GM23338 (cell line): ENCODE measurements at regions not wholly inside any gene's neighbourhood (a gene's known extent, or its start where the extent isn't known, plus 50 kb on each side); places are given as distances from the start of the nearest gene placed in this dataset.

Experiments used
- ATAC-seq: fragments of 200-7000 bp; cut with Tn5 transposase; 3 replicates; pipeline ENCODE4 v1.9.1; 2020
- DNase-seq: peaks from one replicate; pipeline ENCODE4 v3.0.0-alpha.2; 2015; ENCODE audit warnings: low spot score
- H2AFZ ChIP-seq: fragments of 200-600 bp; sonication (generic); 2 replicates; pipeline ENCODE4 v1.8.0; 2016; ENCODE audit warnings: antibody characterized with exemption, mild to moderate bottlenecking, moderate library complexity
- H3F3A ChIP-seq: fragments of 200-600 bp; sonication (generic); replicated peaks from 2 replicates; pipeline ENCODE4 v1.8.0; 2017; ENCODE audit warnings: antibody characterized with exemption, mixed run types, low read depth
- H3K27ac ChIP-seq: fragments of 200-600 bp; sonication (generic); 2 replicates; pipeline ENCODE4 v1.6.1; 2016; ENCODE audit warnings: low read depth
- H3K27me3 ChIP-seq: fragments of 200-600 bp; sonication (generic); 2 replicates; pipeline ENCODE4 v1.8.0; 2016; ENCODE audit warnings: mild to moderate bottlenecking, mixed run types, moderate library complexity; ENCODE audit not compliant: insufficient read depth
- H3K36me3 ChIP-seq: fragments of 200-600 bp; sonication (generic); 2 replicates; pipeline ENCODE4 v1.8.0; 2016; ENCODE audit warnings: mild to moderate bottlenecking; ENCODE audit not compliant: insufficient read depth
- H3K4me1 ChIP-seq: fragments of 200-600 bp; sonication (generic); 2 replicates; pipeline ENCODE4 v1.8.0; 2016; ENCODE audit warnings: mild to moderate bottlenecking, moderate library complexity; ENCODE audit not compliant: insufficient read depth
- H3K4me2 ChIP-seq: fragments of 200-600 bp; sonication (generic); 2 replicates; pipeline ENCODE4 v1.7.1; 2017; ENCODE audit warnings: mixed run types
- H3K4me3 ChIP-seq: fragments of 200-600 bp; sonication (generic); 2 replicates; pipeline ENCODE4 v1.6.1; 2016; ENCODE audit warnings: mixed run types
- H3K79me2 ChIP-seq: fragments of 200-600 bp; sonication (generic); replicated peaks from 2 replicates; pipeline ENCODE4 v1.8.0; 2017; ENCODE audit warnings: mild to moderate bottlenecking; ENCODE audit not compliant: insufficient read depth
- H3K9me2 ChIP-seq: fragments of 200-600 bp; sonication (generic); 2 replicates; pipeline ENCODE4 v1.8.0; 2017; ENCODE audit not compliant: insufficient read depth
- H4K20me1 ChIP-seq: fragments of 200-600 bp; sonication (generic); replicated peaks from 2 replicates; pipeline ENCODE4 v1.8.0; 2017; ENCODE audit warnings: mild to moderate bottlenecking; ENCODE audit not compliant: insufficient read depth
- H3K27ac Mint-ChIP-seq: 2 replicates; pipeline ENCODE4 v1.8.0; 2020; ENCODE audit warnings: inconsistent platforms, mild to moderate bottlenecking, moderate library complexity, mixed read lengths
- H3K27me3 Mint-ChIP-seq: 3 replicates; pipeline ENCODE4 v1.8.0; 2022; ENCODE audit warnings: low read depth, mild to moderate bottlenecking, moderate library complexity, mixed read lengths, inconsistent platforms; ENCODE audit not compliant: insufficient read depth, poor library complexity
- H3K36me3 Mint-ChIP-seq: 3 replicates; pipeline ENCODE4 v1.8.0; 2021; ENCODE audit warnings: low read depth, mild to moderate bottlenecking, inconsistent platforms, moderate library complexity, mixed read lengths
- H3K4me1 Mint-ChIP-seq: 3 replicates; pipeline ENCODE4 v1.8.0; 2020; ENCODE audit warnings: mild to moderate bottlenecking, inconsistent platforms, mixed read lengths
- H3K4me3 Mint-ChIP-seq: 3 replicates; pipeline ENCODE4 v1.8.0; 2021; ENCODE audit warnings: moderate library complexity, mild to moderate bottlenecking, inconsistent platforms, mixed read lengths
- H3K9me3 Mint-ChIP-seq: 3 replicates; pipeline ENCODE4 v1.8.0; 2020; ENCODE audit warnings: moderate library complexity, mild to moderate bottlenecking, inconsistent platforms, mixed read lengths
- EZH2phosphoT487 ChIP-seq: fragments of 200-600 bp; sonication (generic); IDR thresholded peaks from one replicate; pipeline ENCODE4 v1.8.1; 2018; ENCODE audit warnings: antibody characterized with exemption; ENCODE audit not compliant: unreplicated experiment
- JUNB ChIP-seq: IDR thresholded peaks from one replicate; pipeline ENCODE4 v1.6.1; 2016; ENCODE audit warnings: antibody characterized with exemption; ENCODE audit not compliant: unreplicated experiment
- NANOG ChIP-seq: IDR thresholded peaks from 2 replicates; pipeline ENCODE4 v1.6.1; 2016; ENCODE audit warnings: antibody characterized with exemption, borderline replicate concordance
- REST ChIP-seq: IDR thresholded peaks from one replicate; pipeline ENCODE4 v1.6.1; 2018; ENCODE audit warnings: antibody characterized with exemption; ENCODE audit not compliant: unreplicated experiment
- STAT1 ChIP-seq: IDR thresholded peaks from one replicate; pipeline ENCODE4 v1.6.1; 2016; ENCODE audit warnings: antibody characterized with exemption; ENCODE audit not compliant: unreplicated experiment
- ZNF114 ChIP-seq: fragments of 250-450 bp; sonication (Bioruptor Pico); IDR thresholded peaks from 2 replicates; pipeline ENCODE4 v1.5.0; 2020; ENCODE audit warnings: mild to moderate bottlenecking, moderate library complexity
- ZNF331 ChIP-seq: fragments of 250-450 bp; sonication (Bioruptor Pico); IDR thresholded peaks from 2 replicates; pipeline ENCODE4 v1.5.0; 2020; ENCODE audit warnings: low read depth, mild to moderate bottlenecking, moderate library complexity
- TF ChIP-seq, protein P1 (sequence below): IDR thresholded peaks from 2 replicates; pipeline ENCODE4 v1.6.1; 2016; ENCODE audit warnings: antibody characterized with exemption
- TF ChIP-seq, protein P2 (sequence below): fragments of 250-450 bp; sonication (Bioruptor Pico); IDR thresholded peaks from 2 replicates; pipeline ENCODE4 v1.5.0; 2020; ENCODE audit warnings: mild to moderate bottlenecking, moderate library complexity

- no peaks in the 10 kb centered on the region for H3K79me2 ChIP-seq
- H3K4me3 ChIP-seq, result no peak overlapping the region
- Mint-ChIP-seq H3K36me3 (peaks cover 5% of the 10 kb centered on the region; the same call in 2 of the 3 replicates), H3K9me3 (peaks cover 8% of the 10 kb centered on the region; the same call in 1 of the 3 replicates), H3K4me3 (no peak overlapping the region), H3K27ac (no peak overlapping the region), H3K4me1 (peaks cover 7% of the 10 kb centered on the region), H3K27me3 (no peaks in the 10 kb centered on the region)
- DNase-seq (no peak), ATAC-seq (no peak)
- 0 out of 2 replicates have a peak, but pooled peaks cover 12% of the 10 kb centered on the region for H3K9me2 ChIP-seq
- H3K27me3 ChIP-seq, result no peaks in the 10 kb centered on the region
- TF ChIP-seq JUNB, result no peak
- TF ChIP-seq ZNF114 (CRISPR knock-in tag), result no peak
- TF ChIP-seq EZH2phosphoT487, result no peak
- TF ChIP-seq REST, result no peak
- no peak for TF ChIP-seq ZNF331
- TF ChIP-seq, protein P1, sequence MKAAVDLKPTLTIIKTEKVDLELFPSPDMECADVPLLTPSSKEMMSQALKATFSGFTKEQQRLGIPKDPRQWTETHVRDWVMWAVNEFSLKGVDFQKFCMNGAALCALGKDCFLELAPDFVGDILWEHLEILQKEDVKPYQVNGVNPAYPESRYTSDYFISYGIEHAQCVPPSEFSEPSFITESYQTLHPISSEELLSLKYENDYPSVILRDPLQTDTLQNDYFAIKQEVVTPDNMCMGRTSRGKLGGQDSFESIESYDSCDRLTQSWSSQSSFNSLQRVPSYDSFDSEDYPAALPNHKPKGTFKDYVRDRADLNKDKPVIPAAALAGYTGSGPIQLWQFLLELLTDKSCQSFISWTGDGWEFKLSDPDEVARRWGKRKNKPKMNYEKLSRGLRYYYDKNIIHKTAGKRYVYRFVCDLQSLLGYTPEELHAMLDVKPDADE, result no peak
- TF ChIP-seq NANOG, result no peak
- TF ChIP-seq, protein P2, sequence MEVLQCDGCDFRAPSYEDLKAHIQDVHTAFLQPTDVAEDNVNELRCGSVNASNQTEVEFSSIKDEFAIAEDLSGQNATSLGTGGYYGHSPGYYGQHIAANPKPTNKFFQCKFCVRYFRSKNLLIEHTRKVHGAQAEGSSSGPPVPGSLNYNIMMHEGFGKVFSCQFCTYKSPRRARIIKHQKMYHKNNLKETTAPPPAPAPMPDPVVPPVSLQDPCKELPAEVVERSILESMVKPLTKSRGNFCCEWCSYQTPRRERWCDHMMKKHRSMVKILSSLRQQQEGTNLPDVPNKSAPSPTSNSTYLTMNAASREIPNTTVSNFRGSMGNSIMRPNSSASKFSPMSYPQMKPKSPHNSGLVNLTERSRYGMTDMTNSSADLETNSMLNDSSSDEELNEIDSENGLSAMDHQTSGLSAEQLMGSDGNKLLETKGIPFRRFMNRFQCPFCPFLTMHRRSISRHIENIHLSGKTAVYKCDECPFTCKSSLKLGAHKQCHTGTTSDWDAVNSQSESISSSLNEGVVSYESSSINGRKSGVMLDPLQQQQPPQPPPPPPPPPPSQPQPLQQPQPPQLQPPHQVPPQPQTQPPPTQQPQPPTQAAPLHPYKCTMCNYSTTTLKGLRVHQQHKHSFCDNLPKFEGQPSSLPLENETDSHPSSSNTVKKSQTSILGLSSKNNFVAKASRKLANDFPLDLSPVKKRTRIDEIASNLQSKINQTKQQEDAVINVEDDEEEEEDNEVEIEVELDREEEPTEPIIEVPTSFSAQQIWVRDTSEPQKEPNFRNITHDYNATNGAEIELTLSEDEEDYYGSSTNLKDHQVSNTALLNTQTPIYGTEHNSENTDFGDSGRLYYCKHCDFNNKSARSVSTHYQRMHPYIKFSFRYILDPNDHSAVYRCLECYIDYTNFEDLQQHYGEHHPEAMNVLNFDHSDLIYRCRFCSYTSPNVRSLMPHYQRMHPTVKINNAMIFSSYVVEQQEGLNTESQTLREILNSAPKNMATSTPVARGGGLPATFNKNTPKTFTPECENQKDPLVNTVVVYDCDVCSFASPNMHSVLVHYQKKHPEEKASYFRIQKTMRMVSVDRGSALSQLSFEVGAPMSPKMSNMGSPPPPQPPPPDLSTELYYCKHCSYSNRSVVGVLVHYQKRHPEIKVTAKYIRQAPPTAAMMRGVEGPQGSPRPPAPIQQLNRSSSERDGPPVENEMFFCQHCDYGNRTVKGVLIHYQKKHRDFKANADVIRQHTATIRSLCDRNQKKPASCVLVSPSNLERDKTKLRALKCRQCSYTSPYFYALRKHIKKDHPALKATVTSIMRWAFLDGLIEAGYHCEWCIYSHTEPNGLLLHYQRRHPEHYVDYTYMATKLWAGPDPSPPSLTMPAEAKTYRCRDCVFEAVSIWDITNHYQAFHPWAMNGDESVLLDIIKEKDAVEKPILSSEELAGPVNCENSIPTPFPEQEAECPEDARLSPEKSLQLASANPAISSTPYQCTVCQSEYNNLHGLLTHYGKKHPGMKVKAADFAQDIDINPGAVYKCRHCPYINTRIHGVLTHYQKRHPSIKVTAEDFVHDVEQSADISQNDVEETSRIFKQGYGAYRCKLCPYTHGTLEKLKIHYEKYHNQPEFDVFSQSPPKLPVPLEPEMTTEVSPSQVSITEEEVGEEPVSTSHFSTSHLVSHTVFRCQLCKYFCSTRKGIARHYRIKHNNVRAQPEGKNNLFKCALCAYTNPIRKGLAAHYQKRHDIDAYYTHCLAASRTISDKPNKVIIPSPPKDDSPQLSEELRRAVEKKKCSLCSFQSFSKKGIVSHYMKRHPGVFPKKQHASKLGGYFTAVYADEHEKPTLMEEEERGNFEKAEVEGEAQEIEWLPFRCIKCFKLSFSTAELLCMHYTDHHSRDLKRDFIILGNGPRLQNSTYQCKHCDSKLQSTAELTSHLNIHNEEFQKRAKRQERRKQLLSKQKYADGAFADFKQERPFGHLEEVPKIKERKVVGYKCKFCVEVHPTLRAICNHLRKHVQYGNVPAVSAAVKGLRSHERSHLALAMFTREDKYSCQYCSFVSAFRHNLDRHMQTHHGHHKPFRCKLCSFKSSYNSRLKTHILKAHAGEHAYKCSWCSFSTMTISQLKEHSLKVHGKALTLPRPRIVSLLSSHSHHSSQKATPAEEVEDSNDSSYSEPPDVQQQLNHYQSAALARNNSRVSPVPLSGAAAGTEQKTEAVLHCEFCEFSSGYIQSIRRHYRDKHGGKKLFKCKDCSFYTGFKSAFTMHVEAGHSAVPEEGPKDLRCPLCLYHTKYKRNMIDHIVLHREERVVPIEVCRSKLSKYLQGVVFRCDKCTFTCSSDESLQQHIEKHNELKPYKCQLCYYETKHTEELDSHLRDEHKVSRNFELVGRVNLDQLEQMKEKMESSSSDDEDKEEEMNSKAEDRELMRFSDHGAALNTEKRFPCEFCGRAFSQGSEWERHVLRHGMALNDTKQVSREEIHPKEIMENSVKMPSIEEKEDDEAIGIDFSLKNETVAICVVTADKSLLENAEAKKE, result no peak
- no peak for TF ChIP-seq STAT1
- no peaks in the 10 kb centered on the region for H4K20me1 ChIP-seq
- H3K27ac ChIP-seq, result no peak overlapping the region
- no peaks in the 10 kb centered on the region for H3K4me1 ChIP-seq
- no peak overlapping the region for H3K4me2 ChIP-seq
- H3F3A ChIP-seq, result no peaks in the 10 kb centered on the region
- H2AFZ ChIP-seq, result no peak overlapping the region; the same call in 1 of the 2 replicates
- no peaks in the 10 kb centered on the region for H3K36me3 ChIP-seq
Observed at GRCh38 chr6:9139746-9140145, 704.4 kb upstream of the SLC35B3 start.
